Ishikawa (cell line): ENCODE measurements at regions not wholly inside any gene's neighbourhood (a gene's known extent, or its start where the extent isn't known, plus 50 kb on each side); places are given as distances from the start of the nearest gene placed in this dataset.

Source experiments
- CEBPB ChIP-seq: IDR thresholded peaks from 2 replicates; pipeline ENCODE4 v1.6.1; 2012
- CREB1 ChIP-seq: IDR thresholded peaks from 2 replicates; pipeline ENCODE4 v1.6.1; 2012; ENCODE audit warnings: low read depth
- EGR1 ChIP-seq: IDR thresholded peaks from 2 replicates; pipeline ENCODE4 v1.6.1; 2012
- EP300 ChIP-seq: IDR thresholded peaks from 2 replicates; pipeline ENCODE4 v1.6.1; 2012; ENCODE audit warnings: borderline replicate concordance
- FOXM1 ChIP-seq: IDR thresholded peaks from 2 replicates; pipeline ENCODE4 v1.6.1; 2012; ENCODE audit warnings: low read depth, borderline replicate concordance
- MAX ChIP-seq: IDR thresholded peaks from 2 replicates; pipeline ENCODE4 v1.6.1; 2012
- NFIC ChIP-seq: IDR thresholded peaks from 2 replicates; pipeline ENCODE4 v1.6.1; 2012
- RAD21 ChIP-seq: IDR thresholded peaks from 2 replicates; pipeline ENCODE4 v1.6.1; 2012; ENCODE audit warnings: low read depth
- REST ChIP-seq: IDR thresholded peaks from 2 replicates; pipeline ENCODE4 v1.6.1; 2012; ENCODE audit warnings: low read depth, mild to moderate bottlenecking
- TAF1 ChIP-seq: IDR thresholded peaks from 2 replicates; pipeline ENCODE4 v1.6.1; 2012; ENCODE audit warnings: low read depth, mild to moderate bottlenecking
- TCF12 ChIP-seq: IDR thresholded peaks from 2 replicates; pipeline ENCODE4 v1.6.1; 2012; ENCODE audit warnings: low read depth
- TEAD4 ChIP-seq: IDR thresholded peaks from 2 replicates; pipeline ENCODE4 v1.6.1; 2012
- USF1 ChIP-seq: IDR thresholded peaks from 2 replicates; pipeline ENCODE4 v1.6.1; 2012
- YY1 ChIP-seq: IDR thresholded peaks from 2 replicates; pipeline ENCODE4 v1.6.1; 2012; ENCODE audit warnings: low read depth
- ZBTB7A ChIP-seq: IDR thresholded peaks from 2 replicates; pipeline ENCODE4 v1.6.1; 2012; ENCODE audit warnings: low read depth

GRCh38 chr2:52520644-52521043 lies 1247.0 kb upstream of the CHAC2 start:
- TF ChIP-seq NFIC (no peak), ZBTB7A (no peak), USF1 (no peak), RAD21 (no peak), TAF1 (no peak), CEBPB (no peak), TCF12 (no peak), MAX (no peak), TEAD4 (no peak), REST (no peak)

GRCh38 chr2:52518678-52519077 lies 1248.9 kb upstream of the CHAC2 start:
- TF ChIP-seq CEBPB (no peak), FOXM1 (no peak), TAF1 (no peak), TCF12 (no peak), YY1 (no peak), NFIC (no peak), ZBTB7A (no peak), EP300 (no peak), RAD21 (no peak), MAX (no peak), TEAD4 (no peak), USF1 (no peak), EGR1 (no peak), CREB1 (no peak), REST (no peak)

GRCh38 chr2:52512760-52513159 lies 1254.8 kb upstream of the CHAC2 start:
- no peak for TF ChIP-seq RAD21
- TF ChIP-seq REST, result no peak
- no peak for TF ChIP-seq YY1
- TF ChIP-seq TEAD4, result no peak
- no peak for TF ChIP-seq USF1
- no peak for TF ChIP-seq TAF1
- TF ChIP-seq CREB1, result no peak
- no peak for TF ChIP-seq ZBTB7A
- no peak for TF ChIP-seq EGR1
- no peak for TF ChIP-seq FOXM1
- no peak for TF ChIP-seq CEBPB

GRCh38 chr2:52510432-52510831 lies 1257.2 kb upstream of the CHAC2 start:
- no peak for TF ChIP-seq TCF12
- no peak for TF ChIP-seq MAX
- no peak for TF ChIP-seq FOXM1

- no peak for TF ChIP-seq EP300
- TF ChIP-seq USF1, result no peak
- no peak for TF ChIP-seq YY1
- TF ChIP-seq TCF12, result no peak
- TF ChIP-seq TAF1, result no peak
- no peak for TF ChIP-seq MAX
- TF ChIP-seq CREB1, result no peak
- no peak for TF ChIP-seq ZBTB7A
- TF ChIP-seq RAD21, result no peak
- no peak for TF ChIP-seq NFIC
- no peak for TF ChIP-seq CEBPB
- TF ChIP-seq FOXM1, result no peak
- TF ChIP-seq EGR1, result no peak
- no peak for TF ChIP-seq TEAD4
- no peak for TF ChIP-seq REST
These were observed 1265.1 kb upstream of the CHAC2 start for GRCh38 chr2:52502476-52502860.
